Mucosa of gallbladder (tissue), 1 donor: ENCODE measurements at regions not wholly inside any gene's neighbourhood (a gene's known extent, or its start where the extent isn't known, plus 50 kb on each side); places are given as distances from the start of the nearest gene placed in this dataset.

Source experiments
- DNase-seq: peaks from one replicate; pipeline ENCODE4 v3.0.0-alpha.2; 2020; ENCODE audit warnings: low spot score
- donor health status: DM: no; HTN: no; CAD: no.

- DNase-seq: no peak
These were observed 161.1 kb downstream of the ERMARD start for GRCh38 chr6:169912266-169913095.

- no peak for DNase-seq
These were observed 160.1 kb downstream of the ERMARD start for GRCh38 chr6:169911264-169912263.

- no peak for DNase-seq
These were observed 157.7 kb downstream of the ERMARD start for GRCh38 chr6:169909113-169909512.

GRCh38 chr6:169908403-169908933 lies 157.0 kb downstream of the ERMARD start:
- DNase-seq: no peak

GRCh38 chr6:169907419-169908115 lies 156.1 kb downstream of the ERMARD start:
- no peak for DNase-seq

GRCh38 chr6:169906688-169907418 lies 155.4 kb downstream of the ERMARD start:
- no peak for DNase-seq

GRCh38 chr6:169906004-169906687 lies 154.7 kb downstream of the ERMARD start:
- DNase-seq: no peak

- peak; percentile 53 for DNase-seq
These were observed 153.8 kb downstream of the ERMARD start for GRCh38 chr6:169905041-169905807.

- DNase-seq: no peak
These were observed 152.9 kb downstream of the ERMARD start for GRCh38 chr6:169904051-169904922.

- DNase-seq: no peak
These were observed 151.7 kb downstream of the ERMARD start for GRCh38 chr6:169903122-169903521.

GRCh38 chr6:169902604-169903003 lies 151.2 kb downstream of the ERMARD start:
- no peak for DNase-seq

- no peak for DNase-seq
These were observed 150.6 kb downstream of the ERMARD start for GRCh38 chr6:169902070-169902469.

GRCh38 chr6:169899481-169900145 lies 148.2 kb downstream of the ERMARD start:
- no peak for DNase-seq

- DNase-seq: no peak
These were observed 147.5 kb downstream of the ERMARD start for GRCh38 chr6:169898788-169899480.

GRCh38 chr6:169897601-169898358 lies 146.4 kb downstream of the ERMARD start:
- DNase-seq: no peak

- DNase-seq: no peak
These were observed 145.5 kb downstream of the ERMARD start for GRCh38 chr6:169896826-169897456.
